ENCODE measurements at regions not wholly inside any gene's neighbourhood (a gene's known extent, or its start where the extent isn't known, plus 50 kb on each side); places are given as distances from the start of the nearest gene placed in this dataset.

DNA sequence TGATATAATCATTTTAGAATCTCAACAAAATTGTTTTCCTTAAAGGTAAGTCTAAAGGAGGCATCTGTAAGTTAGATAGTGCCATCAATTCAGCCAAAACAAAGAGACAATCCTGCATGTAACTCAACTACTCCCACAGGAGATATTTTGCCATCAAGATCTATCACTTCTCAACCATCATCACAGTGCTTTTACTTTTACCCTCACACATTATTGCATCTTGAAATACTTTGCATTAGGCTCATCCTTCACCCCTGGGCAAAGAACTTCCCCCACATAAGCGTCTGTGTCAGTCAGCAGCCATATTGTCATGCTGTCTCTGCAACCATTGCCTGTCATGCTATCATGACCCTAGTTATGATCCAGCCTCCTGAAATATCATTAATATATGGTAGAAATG lies 54.9 kb upstream of the NLGN1 start:
- CTCF ChIA-PET, result no interaction called here
- Histone ChIP-seq H3K79me2 (ENCODE audit: control insufficient read depth, insufficient read depth, low read length) (no peaks in the 10 kb centered on the region), H3K27me3 (ENCODE audit: control insufficient read depth in 2 of 2, insufficient read depth in 2 of 2, low read length in 2 of 2) (peaks cover 0 to 2% of the 10 kb centered on the region in 2 experiments), H3K4me2 (ENCODE audit: insufficient read depth, low read length) (no peak overlapping the region), H3K9me3 (replicated peaks; ENCODE audit: control insufficient read depth, insufficient read depth, low read length) (no peaks in the 10 kb centered on the region), H3K4me3 (replicated peaks in 1 of 3; ENCODE audit: insufficient read depth in 1 of 3, low read depth in 1 of 3, low read length in 3 of 3) (no peak overlapping the region), H3K36me3 (ENCODE audit: control insufficient read depth in 2 of 2, extremely low read depth in 1 of 2, insufficient read depth in 2 of 2, low read length in 2 of 2) (no peaks in the 10 kb centered on the region), H3K9me1 (replicated peaks; ENCODE audit: control insufficient read depth, extremely low read depth, insufficient read depth, low read length) (no peaks in the 10 kb centered on the region), H3K27ac (ENCODE audit: insufficient read depth, low read depth, low read length) (no peak overlapping the region), H3K4me1 (ENCODE audit: control insufficient read depth, extremely low read depth, insufficient read depth, low read length) (no peaks in the 10 kb centered on the region), H2AFZ (ENCODE audit: low read depth, low read length) (no peak overlapping the region), H4K20me1 (replicated peaks; ENCODE audit: control insufficient read depth, extremely low read depth, insufficient read depth, low read length) (no peaks in the 10 kb centered on the region), H3K9ac (replicated peaks; ENCODE audit: extremely low read depth, insufficient read depth, low read length) (no peak overlapping the region)
- POLR2A ChIA-PET, result no interaction called here
- no TSS peak for BruUV-seq (replicated peaks)
- FAIRE-seq, result no peak
- no peak for TF ChIP-seq POLR2AphosphoS5 (IDR thresholded peaks at IDR 0.05; ENCODE audit: insufficient read depth, low read depth, low read length)
- TF ChIP-seq FOS (IDR thresholded peaks at IDR 0.05; ENCODE audit: borderline replicate concordance, insufficient read depth, low read length), result no peak
- no peak for TF ChIP-seq MYC (IDR thresholded peaks at IDR 0.05; ENCODE audit: low read depth, low read length)
- TF ChIP-seq, protein P1, sequence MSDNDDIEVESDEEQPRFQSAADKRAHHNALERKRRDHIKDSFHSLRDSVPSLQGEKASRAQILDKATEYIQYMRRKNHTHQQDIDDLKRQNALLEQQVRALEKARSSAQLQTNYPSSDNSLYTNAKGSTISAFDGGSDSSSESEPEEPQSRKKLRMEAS (IDR thresholded peaks at IDR 0.05; ENCODE audit: insufficient read depth, insufficient read length), result no peak
- TF ChIP-seq, protein P2, sequence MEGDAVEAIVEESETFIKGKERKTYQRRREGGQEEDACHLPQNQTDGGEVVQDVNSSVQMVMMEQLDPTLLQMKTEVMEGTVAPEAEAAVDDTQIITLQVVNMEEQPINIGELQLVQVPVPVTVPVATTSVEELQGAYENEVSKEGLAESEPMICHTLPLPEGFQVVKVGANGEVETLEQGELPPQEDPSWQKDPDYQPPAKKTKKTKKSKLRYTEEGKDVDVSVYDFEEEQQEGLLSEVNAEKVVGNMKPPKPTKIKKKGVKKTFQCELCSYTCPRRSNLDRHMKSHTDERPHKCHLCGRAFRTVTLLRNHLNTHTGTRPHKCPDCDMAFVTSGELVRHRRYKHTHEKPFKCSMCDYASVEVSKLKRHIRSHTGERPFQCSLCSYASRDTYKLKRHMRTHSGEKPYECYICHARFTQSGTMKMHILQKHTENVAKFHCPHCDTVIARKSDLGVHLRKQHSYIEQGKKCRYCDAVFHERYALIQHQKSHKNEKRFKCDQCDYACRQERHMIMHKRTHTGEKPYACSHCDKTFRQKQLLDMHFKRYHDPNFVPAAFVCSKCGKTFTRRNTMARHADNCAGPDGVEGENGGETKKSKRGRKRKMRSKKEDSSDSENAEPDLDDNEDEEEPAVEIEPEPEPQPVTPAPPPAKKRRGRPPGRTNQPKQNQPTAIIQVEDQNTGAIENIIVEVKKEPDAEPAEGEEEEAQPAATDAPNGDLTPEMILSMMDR (IDR thresholded peaks at IDR 0.05; ENCODE audit: extremely low read depth in 1 of 2, insufficient read depth in 1 of 2, low read depth in 1 of 2, low read length in 2 of 2), result no peak
- no peak for TF ChIP-seq GATA2 (IDR thresholded peaks at IDR 0.05; ENCODE audit: insufficient read depth, insufficient read length, low read depth, low read length)
- TF ChIP-seq EZH2 (IDR thresholded peaks at IDR 0.05; ENCODE audit: borderline replicate concordance, low read depth, low read length, severe bottlenecking), result no peak
- intact Hi-C loops (cut with micrococcal nuclease), result no loop called here
- dilution Hi-C loops (cut with MboI; ENCODE audit: extremely low pct_ligation_motif_present, low sequenced_read_pairs), result no loop called here
- DNase-seq (ENCODE audit: low read depth, low spot score), result no peak

All from endothelial cell of umbilical vein (primary cell).